Neuronal stem cell (in vitro differentiated cells): ENCODE measurements at regions not wholly inside any gene's neighbourhood (a gene's known extent, or its start where the extent isn't known, plus 50 kb on each side); places are given as distances from the start of the nearest gene placed in this dataset.

ENCODE experiments used
- DNase-seq: peaks from one replicate; pipeline ENCODE4 v3.0.0-alpha.2; 2013; ENCODE audit warnings: low spot score
- H2AFZ ChIP-seq: one replicate; pipeline ENCODE4 v1.6.1; 2013; ENCODE audit warnings: mild to moderate bottlenecking, low read length, inconsistent platforms
- H2AK5ac ChIP-seq: 2 replicates; pipeline ENCODE4 v1.6.1; 2013; ENCODE audit warnings: low read depth, mild to moderate bottlenecking, inconsistent platforms, low read length, moderate library complexity, mixed read lengths
- H2BK120ac ChIP-seq: 2 replicates; pipeline ENCODE4 v1.6.1; 2013; ENCODE audit warnings: low read depth, mild to moderate bottlenecking, inconsistent platforms, low read length, moderate library complexity, mixed read lengths
- H2BK12ac ChIP-seq: one replicate; pipeline ENCODE4 v1.6.1; 2013; ENCODE audit warnings: low read length, inconsistent platforms
- H2BK15ac ChIP-seq: 2 replicates; pipeline ENCODE4 v1.6.1; 2013; ENCODE audit warnings: mild to moderate bottlenecking, low read length, inconsistent platforms, mixed read lengths
- H2BK5ac ChIP-seq: one replicate; pipeline ENCODE4 v1.6.1; 2013; ENCODE audit warnings: inconsistent platforms, mild to moderate bottlenecking, low read length, moderate library complexity
- H3K14ac ChIP-seq: one replicate; pipeline ENCODE4 v1.6.1; 2013; ENCODE audit warnings: low read length, inconsistent platforms
- H3K18ac ChIP-seq: 2 replicates; pipeline ENCODE4 v1.6.1; 2013; ENCODE audit warnings: low read length, inconsistent platforms
- H3K23ac ChIP-seq: 2 replicates; pipeline ENCODE4 v1.6.1; 2013; ENCODE audit warnings: low read depth, mild to moderate bottlenecking, mixed read lengths, low read length, inconsistent platforms; ENCODE audit not compliant: poor library complexity
- H3K27ac ChIP-seq: replicated peaks from 3 replicates; pipeline ENCODE4 v1.5.1; 2013; ENCODE audit warnings: low read length, inconsistent platforms
- H3K27me3 ChIP-seq, 3 experiments: 2 replicates each; pipeline ENCODE4 v1.6.1; 2013; ENCODE audit warnings: low read length in 3 of 3, mild to moderate bottlenecking in 2 of 3, inconsistent platforms in 1 of 3, low read depth in 1 of 3, mixed read lengths in 1 of 3, moderate library complexity in 1 of 3; ENCODE audit not compliant: control insufficient read depth in 3 of 3, insufficient read depth in 3 of 3
- H3K36me3 ChIP-seq, 2 donors: replicated peaks in 1 of 2; 2 replicates each; pipeline ENCODE4 v1.6.1; 2013; ENCODE audit warnings: low read length in 2 of 2; ENCODE audit not compliant: control insufficient read depth in 2 of 2, insufficient read depth in 2 of 2
- H3K4ac ChIP-seq: 2 replicates; pipeline ENCODE4 v1.6.1; 2013; ENCODE audit warnings: inconsistent platforms, mild to moderate bottlenecking, low read length, moderate library complexity
- H3K4me1 ChIP-seq, 2 donors: 1 replicate in 1 of 2; 2 replicates in 1 of 2; pipeline ENCODE4 v1.6.1; 2013; ENCODE audit warnings: low read length in 2 of 2, low read depth in 1 of 2; ENCODE audit not compliant: control insufficient read depth in 2 of 2, insufficient read depth in 1 of 2
- H3K4me2 ChIP-seq: one replicate; pipeline ENCODE4 v1.6.1; 2013; ENCODE audit warnings: mild to moderate bottlenecking, low read length, inconsistent platforms; ENCODE audit not compliant: insufficient read depth, poor library complexity, severe bottlenecking
- H3K4me3 ChIP-seq, 2 donors: 2 replicates each; pipeline ENCODE4 v1.5.1; 2013; ENCODE audit warnings: low read length in 2 of 2, mild to moderate bottlenecking in 2 of 2, inconsistent platforms in 1 of 2, moderate library complexity in 1 of 2
- H3K79me1 ChIP-seq: one replicate; pipeline ENCODE4 v1.6.1; 2013; ENCODE audit warnings: low read depth, mild to moderate bottlenecking, inconsistent platforms, low read length, moderate library complexity
- H3K9ac ChIP-seq: one replicate; pipeline ENCODE4 v1.6.1; 2013; ENCODE audit warnings: mild to moderate bottlenecking, low read depth, low read length, inconsistent platforms; ENCODE audit not compliant: poor library complexity
- H3K9me3 ChIP-seq, 2 donors: replicated peaks in 1 of 2; 2 replicates each; pipeline versions ENCODE3 to v1.6.1; 2013; ENCODE audit warnings: low read length in 2 of 2, mild to moderate bottlenecking in 2 of 2, inconsistent platforms in 1 of 2, low read depth in 1 of 2, mixed read lengths in 1 of 2, moderate library complexity in 1 of 2; ENCODE audit not compliant: control insufficient read depth in 2 of 2, insufficient read depth in 1 of 2
- H4K8ac ChIP-seq: one replicate; pipeline ENCODE4 v1.6.1; 2013; ENCODE audit warnings: low read depth, mild to moderate bottlenecking, inconsistent platforms, low read length, moderate library complexity
- H4K91ac ChIP-seq: one replicate; pipeline ENCODE4 v1.6.1; 2013; ENCODE audit warnings: low read length, low read depth, mild to moderate bottlenecking, inconsistent platforms; ENCODE audit not compliant: poor library complexity
- WGBS, 2 donors: extraction: QIAGEN DNeasy Blood & Tissue Kit; methylation state at CpG; one replicate each; pipeline ENCODE4 v1.1.7; 2013; ENCODE audit warnings: missing lambda C conversion rate in 2 of 2, mixed read lengths in 1 of 2; ENCODE audit not compliant: insufficient read length in 2 of 2, insufficient replicate concordance in 1 of 2; ENCODE audit errors: extremely low coverage in 2 of 2; 5-methylcytosine and 5-hydroxymethylcytosine counted together

- Histone ChIP-seq H3K4me1 (no peaks in the 10 kb centered on the region), H3K36me3 (no peaks in the 10 kb centered on the region), H2BK120ac (no peak overlapping the region), H4K91ac (no peak overlapping the region), H3K4ac (no peak overlapping the region), H2BK12ac (no peak overlapping the region), H3K27ac (no peak overlapping the region), H3K27me3 (no peaks in the 10 kb centered on the region), H3K14ac (no peak overlapping the region), H3K18ac (no peak overlapping the region), H3K23ac (no peak overlapping the region), H2BK15ac (no peak overlapping the region), H2AFZ (no peak overlapping the region), H3K4me2 (no peak overlapping the region), H3K9me3 (no peaks in the 10 kb centered on the region), H2AK5ac (no peak overlapping the region), H4K8ac (no peak overlapping the region), H3K79me1 (no peaks in the 10 kb centered on the region), H3K9ac (no peak overlapping the region), H3K4me3 (no peak overlapping the region), H2BK5ac (no peak overlapping the region)
- DNase-seq: no peak
- WGBS, 2 donors: no CpG with 5 or more reads among the region's 1 CpG
Measured at GRCh38 chr2:224143526-224143925, 104.4 kb upstream of the SERPINE2 start.

- no peak overlapping the region for H2BK120ac ChIP-seq
- WGBS, 2 donors: no CpG with 5 or more reads among the region's 4 CpGs
- no peak overlapping the region for H4K91ac ChIP-seq
- no peaks in the 10 kb centered on the region for H3K36me3 ChIP-seq
- no peak overlapping the region for H3K4me3 ChIP-seq
- no peaks in the 10 kb centered on the region for H3K9me3 ChIP-seq
- H3K79me1 ChIP-seq: no peaks in the 10 kb centered on the region
- H3K4ac ChIP-seq: no peak overlapping the region
- no peaks in the 10 kb centered on the region for H3K4me1 ChIP-seq
- no peak overlapping the region for H3K23ac ChIP-seq
- no peaks in the 10 kb centered on the region for H3K27me3 ChIP-seq
- H2BK15ac ChIP-seq: no peak overlapping the region
- no peak overlapping the region for H3K18ac ChIP-seq
- no peak overlapping the region for H2BK12ac ChIP-seq
- no peak overlapping the region for H2BK5ac ChIP-seq
- H3K14ac ChIP-seq: no peak overlapping the region
- no peak overlapping the region for H3K9ac ChIP-seq
- no peak overlapping the region for H3K4me2 ChIP-seq
- H3K27ac ChIP-seq: no peak overlapping the region
- no peak overlapping the region for H2AFZ ChIP-seq
- no peak overlapping the region for H2AK5ac ChIP-seq
- no peak overlapping the region for H4K8ac ChIP-seq
- DNase-seq: no peak
Measured at GRCh38 chr2:224142397-224143312, 103.6 kb upstream of the SERPINE2 start.

- Histone ChIP-seq H2BK120ac (no peak overlapping the region), H3K27me3 (no peaks in the 10 kb centered on the region), H3K4me3 (no peak overlapping the region), H3K27ac (no peak overlapping the region), H3K79me1 (no peaks in the 10 kb centered on the region), H3K4ac (no peak overlapping the region), H3K4me1 (no peaks in the 10 kb centered on the region), H3K36me3 (no peaks in the 10 kb centered on the region), H3K23ac (no peak overlapping the region), H4K8ac (no peak overlapping the region), H4K91ac (no peak overlapping the region), H3K4me2 (no peak overlapping the region), H2BK12ac (no peak overlapping the region), H2AFZ (no peak overlapping the region), H3K18ac (no peak overlapping the region), H3K9me3 (no peaks in the 10 kb centered on the region), H3K14ac (no peak overlapping the region), H2BK15ac (no peak overlapping the region), H3K9ac (no peak overlapping the region), H2AK5ac (no peak overlapping the region), H2BK5ac (no peak overlapping the region)
- WGBS, 2 donors: no CpG with 5 or more reads among the region's 4 CpGs
- no peak for DNase-seq
Measured at GRCh38 chr2:224141304-224141703, 102.2 kb upstream of the SERPINE2 start.

GRCh38 chr2:224137208-224137607 is 98.1 kb upstream of the SERPINE2 start:
- no peaks in the 10 kb centered on the region for H3K4me1 ChIP-seq

More at GRCh38 chr2:224137208-224137607, 98.1 kb upstream of the SERPINE2 start:
- Histone ChIP-seq H3K14ac (no peak overlapping the region), H2BK5ac (no peak overlapping the region), H3K23ac (no peak overlapping the region), H3K18ac (no peak overlapping the region), H2BK15ac (no peak overlapping the region), H3K4ac (no peak overlapping the region), H2BK12ac (no peak overlapping the region), H3K9me3 (no peaks in the 10 kb centered on the region), H4K8ac (no peak overlapping the region), H3K27ac (no peak overlapping the region), H2AK5ac (no peak overlapping the region), H3K27me3 (no peaks in the 10 kb centered on the region), H4K91ac (no peak overlapping the region), H3K36me3 (no peaks in the 10 kb centered on the region), H3K79me1 (no peaks in the 10 kb centered on the region), H2BK120ac (no peak overlapping the region), H2AFZ (no peak overlapping the region), H3K4me2 (no peak overlapping the region), H3K4me3 (no peak overlapping the region), H3K9ac (no peak overlapping the region)
- WGBS, 2 donors: no CpG with 5 or more reads among the region's 1 CpG
- no peak for DNase-seq
